ENCODE measurements at regions not wholly inside any gene's neighbourhood (a gene's known extent, or its start where the extent isn't known, plus 50 kb on each side); places are given as distances from the start of the nearest gene placed in this dataset.

GRCh38 chr16:7107436-7107835 lies 225.2 kb upstream of the RBFOX1 start:
- TF ChIP-seq POLR2A (IDR thresholded peaks at IDR 0.05) (no peak), CTCF (IDR thresholded peaks at IDR 0.05) (no peak)

All from uterus (tissue), 2 donors.